H9 (cell line): ENCODE measurements at regions not wholly inside any gene's neighbourhood (a gene's known extent, or its start where the extent isn't known, plus 50 kb on each side); places are given as distances from the start of the nearest gene placed in this dataset.

Experiments used
- DNase-seq: peaks from one replicate; pipeline ENCODE4 v3.0.0-alpha.2; 2017
- H2AFZ ChIP-seq: one replicate; pipeline ENCODE4 v1.6.1; 2013; ENCODE audit warnings: mild to moderate bottlenecking, low read length, control low read depth, moderate library complexity
- H2AK5ac ChIP-seq: 2 replicates; pipeline ENCODE4 v1.6.1; 2013; ENCODE audit warnings: low read length, control low read depth, mixed read lengths; ENCODE audit not compliant: insufficient read length
- H2BK120ac ChIP-seq: one replicate; pipeline ENCODE4 v1.6.1; 2013; ENCODE audit warnings: low read depth, mild to moderate bottlenecking, low read length, control low read depth, inconsistent platforms; ENCODE audit not compliant: poor library complexity, severe bottlenecking
- H2BK12ac ChIP-seq: 2 replicates; pipeline ENCODE4 v1.6.1; 2013; ENCODE audit warnings: low read length, control low read depth, mixed read lengths, low read depth; ENCODE audit not compliant: insufficient read length
- H2BK15ac ChIP-seq: 2 replicates; pipeline ENCODE4 v1.6.1; 2013; ENCODE audit warnings: low read depth, low read length, control low read depth
- H2BK20ac ChIP-seq: one replicate; pipeline ENCODE4 v1.6.1; 2013; ENCODE audit warnings: low read depth, mild to moderate bottlenecking, low read length, control low read depth, inconsistent platforms; ENCODE audit not compliant: poor library complexity, severe bottlenecking
- H2BK5ac ChIP-seq: 2 replicates; pipeline ENCODE4 v1.6.1; 2013; ENCODE audit warnings: low read length, control low read depth, mixed read lengths; ENCODE audit not compliant: insufficient read length
- H3K14ac ChIP-seq: 2 replicates; pipeline ENCODE4 v1.6.1; 2013; ENCODE audit warnings: low read length, control low read depth; ENCODE audit not compliant: insufficient read depth
- H3K18ac ChIP-seq: 2 replicates; pipeline ENCODE4 v1.6.1; 2013; ENCODE audit warnings: low read depth, mild to moderate bottlenecking, mixed read lengths, low read length, control low read depth; ENCODE audit not compliant: insufficient read length
- H3K23ac ChIP-seq: 2 replicates; pipeline ENCODE4 v1.6.1; 2013; ENCODE audit warnings: low read length, control low read depth, mixed read lengths, low read depth; ENCODE audit not compliant: insufficient read length
- H3K23me2 ChIP-seq: 2 replicates; pipeline ENCODE4 v1.6.1; 2013; ENCODE audit warnings: low read depth, mild to moderate bottlenecking, mixed read lengths, low read length, control low read depth; ENCODE audit not compliant: insufficient read length, poor library complexity, severe bottlenecking
- H3K27ac ChIP-seq: 2 replicates; pipeline ENCODE4 v1.5.1; 2013; ENCODE audit warnings: low read length, control low read depth, mixed read lengths, low read depth; ENCODE audit not compliant: insufficient read length
- H3K27me3 ChIP-seq: 2 replicates; pipeline ENCODE4 v1.6.1; 2013; ENCODE audit warnings: low read length, control low read depth, inconsistent platforms; ENCODE audit not compliant: insufficient read depth
- H3K4ac ChIP-seq: 2 replicates; pipeline ENCODE4 v1.6.1; 2013; ENCODE audit warnings: low read depth, mild to moderate bottlenecking, control low read depth, inconsistent platforms, low read length, moderate library complexity
- H3K4me1 ChIP-seq: 2 replicates; pipeline ENCODE4 v1.6.1; 2013; ENCODE audit warnings: low read length, control low read depth, inconsistent platforms; ENCODE audit not compliant: insufficient read depth
- H3K4me2 ChIP-seq: 2 replicates; pipeline ENCODE4 v1.6.1; 2013; ENCODE audit warnings: low read length, control low read depth, mixed read lengths; ENCODE audit not compliant: insufficient read length, insufficient read depth
- H3K56ac ChIP-seq: 2 replicates; pipeline ENCODE4 v1.6.1; 2013; ENCODE audit warnings: low read depth, mild to moderate bottlenecking, mixed read lengths, low read length, control low read depth; ENCODE audit not compliant: insufficient read length
- H3K79me1 ChIP-seq: 2 replicates; pipeline ENCODE4 v1.6.1; 2013; ENCODE audit warnings: low read depth, mild to moderate bottlenecking, moderate library complexity, low read length, control low read depth, inconsistent platforms; ENCODE audit not compliant: insufficient read depth, poor library complexity, severe bottlenecking
- H3K79me2 ChIP-seq: 2 replicates; pipeline ENCODE4 v1.6.1; 2013; ENCODE audit warnings: low read length, control low read depth, inconsistent platforms; ENCODE audit not compliant: insufficient read depth
- H3K9ac ChIP-seq: 2 replicates; pipeline ENCODE4 v1.6.1; 2013; ENCODE audit warnings: low read length, control low read depth, mixed read lengths; ENCODE audit not compliant: insufficient read length; ENCODE audit errors: extremely low read depth
- H3K9me3 ChIP-seq: one replicate; pipeline ENCODE4 v1.6.1; 2013; ENCODE audit warnings: low read depth, low read length, inconsistent platforms; ENCODE audit not compliant: control insufficient read depth
- H3T11ph ChIP-seq: one replicate; pipeline ENCODE4 v1.6.1; 2013; ENCODE audit warnings: mild to moderate bottlenecking, low read length, control low read depth, inconsistent platforms
- H4K20me1 ChIP-seq: one replicate; pipeline ENCODE4 v1.6.1; 2013; ENCODE audit not compliant: control insufficient read depth, insufficient read length, insufficient read depth
- H4K5ac ChIP-seq: 2 replicates; pipeline ENCODE4 v1.6.1; 2013; ENCODE audit warnings: low read depth, mild to moderate bottlenecking, mixed read lengths, low read length, control low read depth; ENCODE audit not compliant: insufficient read length
- H4K8ac ChIP-seq: replicated peaks from 2 replicates; pipeline ENCODE4 v1.6.1; 2013; ENCODE audit warnings: low read length, control low read depth, mixed read lengths, low read depth; ENCODE audit not compliant: insufficient read length
- H4K91ac ChIP-seq: 2 replicates; pipeline ENCODE4 v1.6.1; 2013; ENCODE audit warnings: low read depth, mild to moderate bottlenecking, moderate library complexity, mixed read lengths, low read length, control low read depth; ENCODE audit not compliant: insufficient read length
- H3K27ac Mint-ChIP-seq, 3 experiments: 2 replicates in 2 of 3; 3 replicates in 1 of 3; pipeline ENCODE4 v1.8.0; 2020 to 2021; ENCODE audit warnings: mixed read lengths in 3 of 3, mild to moderate bottlenecking in 1 of 3, moderate library complexity in 1 of 3
- H3K27me3 Mint-ChIP-seq: 2 replicates; pipeline ENCODE4 v1.8.0; 2021; ENCODE audit warnings: low read depth, mild to moderate bottlenecking, moderate library complexity, mixed read lengths
- H3K36me3 Mint-ChIP-seq, 3 experiments: 2 replicates in 2 of 3; 3 replicates in 1 of 3; pipeline ENCODE4 v1.8.0; 2020 to 2021; ENCODE audit warnings: low read depth in 3 of 3, mixed read lengths in 3 of 3; ENCODE audit not compliant: insufficient read depth in 1 of 3
- H3K4me1 Mint-ChIP-seq, 2 experiments: 2 replicates each; pipeline ENCODE4 v1.8.0; 2020; ENCODE audit warnings: mixed read lengths in 2 of 2
- H3K4me3 Mint-ChIP-seq, 2 experiments: 2 replicates in 1 of 2; 3 replicates in 1 of 2; pipeline ENCODE4 v1.8.0; 2020 to 2021; ENCODE audit warnings: mild to moderate bottlenecking in 2 of 2, mixed read lengths in 2 of 2, moderate library complexity in 1 of 2
- H3K9me3 Mint-ChIP-seq, 2 experiments: 2 replicates in 1 of 2; 3 replicates in 1 of 2; pipeline ENCODE4 v1.8.0; 2020; ENCODE audit warnings: mild to moderate bottlenecking in 2 of 2, mixed read lengths in 2 of 2, moderate library complexity in 1 of 2
- CTCF ChIP-seq: fragments of 200-600 bp; sonication (generic); conservative IDR thresholded peaks from 3 replicates; pipeline ENCODE4 v1.8.0; 2021; ENCODE audit warnings: antibody characterized with exemption, mild to moderate bottlenecking
- WGBS: extraction: QIAGEN DNeasy Blood & Tissue Kit; methylation state at CpG from one replicate; pipeline ENCODE4 v1.1.7; 2013; ENCODE audit warnings: missing lambda C conversion rate, low lambda C conversion rate, mixed read lengths; ENCODE audit not compliant: insufficient read length; ENCODE audit errors: extremely low coverage; 5-methylcytosine and 5-hydroxymethylcytosine counted together

GRCh38 chr9:102273952-102274351, 535.5 kb upstream of the GRIN3A start:
- H3K79me1 ChIP-seq: no peaks in the 10 kb centered on the region
- no peaks in the 10 kb centered on the region; a peak in 2 of 5 replicates for H3K9me3 Mint-ChIP-seq

More at GRCh38 chr9:102273952-102274351, 535.5 kb upstream of the GRIN3A start:
- no peak overlapping the region for H3K27ac Mint-ChIP-seq
- Histone ChIP-seq H3K23me2 (no peaks in the 10 kb centered on the region), H3K18ac (no peak overlapping the region), H2BK12ac (no peak overlapping the region), H2AFZ (no peak overlapping the region), H3K4me1 (no peaks in the 10 kb centered on the region), H4K5ac (no peak overlapping the region), H3K9me3 (no peaks in the 10 kb centered on the region), H3K56ac (no peak overlapping the region), H3K23ac (no peak overlapping the region), H3K9ac (no peak overlapping the region), H3K27me3 (no peaks in the 10 kb centered on the region), H2BK5ac (no peak overlapping the region), H2AK5ac (no peak overlapping the region), H3T11ph (no peak overlapping the region), H3K79me2 (no peaks in the 10 kb centered on the region), H4K91ac (no peak overlapping the region), H2BK20ac (no peak overlapping the region), H3K4ac (no peak overlapping the region), H4K20me1 (no peaks in the 10 kb centered on the region), H4K8ac (no peak overlapping the region), H3K4me2 (no peak overlapping the region), H2BK15ac (no peak overlapping the region), H3K27ac (no peak overlapping the region), H3K14ac (no peak overlapping the region), H2BK120ac (no peak overlapping the region)
- H3K4me1 Mint-ChIP-seq: no peaks in the 10 kb centered on the region
- no peak for TF ChIP-seq CTCF
- DNase-seq: no peak
- H3K27me3 Mint-ChIP-seq: no peaks in the 10 kb centered on the region
- no CpG with 5 or more reads among the region's 2 CpGs for WGBS
- no peaks in the 10 kb centered on the region for H3K36me3 Mint-ChIP-seq
- no peak overlapping the region for H3K4me3 Mint-ChIP-seq
